ENCODE measurements at regions not wholly inside any gene's neighbourhood (a gene's known extent, or its start where the extent isn't known, plus 50 kb on each side); places are given as distances from the start of the nearest gene placed in this dataset.
A peak's percentile ranks its signal among the peaks of the same experiment; 100 is the strongest.

DNA sequence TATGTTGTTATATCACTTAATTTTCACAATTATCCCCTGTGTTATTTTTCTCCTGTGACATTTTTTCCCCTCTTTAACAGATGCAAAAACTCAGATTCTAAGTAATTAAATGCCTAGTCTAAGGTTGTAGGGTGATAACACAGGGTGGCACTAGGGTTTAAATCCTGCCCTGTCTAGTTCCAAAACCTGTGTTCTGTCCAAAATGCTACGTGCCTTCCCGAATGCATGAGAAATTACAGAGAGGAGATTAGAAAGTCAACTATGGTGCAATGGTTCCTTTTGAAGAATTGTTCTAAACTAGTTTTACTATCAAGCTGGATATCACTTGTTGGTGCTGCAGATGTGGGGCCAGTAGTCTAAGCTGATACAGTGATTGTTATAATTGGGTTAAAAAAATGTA lies 108.0 kb downstream of the DIPK2A start:
- no peak for DNase-seq

DNA sequence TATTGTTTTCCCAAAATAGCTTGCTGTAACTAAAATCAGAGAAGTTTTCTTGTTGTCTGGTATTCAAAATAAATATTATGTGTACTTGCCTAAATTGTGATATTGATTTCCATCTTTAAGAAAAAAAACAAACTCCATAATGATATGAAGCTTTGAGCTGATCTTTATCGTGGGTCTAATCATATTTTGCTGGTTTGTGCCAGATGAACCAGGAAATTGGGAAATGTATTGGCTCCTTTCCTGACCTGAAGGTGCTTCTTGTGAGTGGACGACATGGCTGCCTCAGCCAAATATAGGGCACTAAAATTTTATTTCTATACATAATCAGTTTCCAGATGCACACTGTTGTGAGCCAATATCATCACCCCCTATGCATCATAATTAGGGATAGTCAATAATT lies 113.3 kb downstream of the DIPK2A start:
- no peak for DNase-seq

GRCh38 chr3:144085964-144086363 lies 114.3 kb downstream of the DIPK2A start:
- no peak for DNase-seq

DNA sequence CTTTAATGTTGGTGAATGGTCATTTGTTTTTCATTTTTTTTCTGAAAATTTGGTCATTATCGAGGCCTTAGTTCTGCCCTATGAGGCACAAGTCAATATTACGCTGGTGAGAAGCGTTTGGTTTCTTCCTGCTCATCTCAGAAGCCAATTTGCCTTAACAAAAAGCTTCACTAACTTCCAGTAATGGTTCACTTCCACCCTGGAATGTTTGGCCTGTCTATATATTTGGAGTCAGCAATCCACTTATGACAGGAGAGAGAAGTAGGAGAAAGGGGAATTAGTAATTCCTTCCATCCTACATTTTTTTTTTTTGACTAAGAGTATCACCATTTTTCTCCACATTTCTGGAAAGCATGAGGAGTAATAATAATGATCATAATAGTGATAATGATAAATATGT lies 124.4 kb downstream of the DIPK2A start:
- no peak for DNase-seq

- no peak for DNase-seq
These were observed 125.5 kb downstream of the DIPK2A start for GRCh38 chr3:144097163-144097562.

DNA sequence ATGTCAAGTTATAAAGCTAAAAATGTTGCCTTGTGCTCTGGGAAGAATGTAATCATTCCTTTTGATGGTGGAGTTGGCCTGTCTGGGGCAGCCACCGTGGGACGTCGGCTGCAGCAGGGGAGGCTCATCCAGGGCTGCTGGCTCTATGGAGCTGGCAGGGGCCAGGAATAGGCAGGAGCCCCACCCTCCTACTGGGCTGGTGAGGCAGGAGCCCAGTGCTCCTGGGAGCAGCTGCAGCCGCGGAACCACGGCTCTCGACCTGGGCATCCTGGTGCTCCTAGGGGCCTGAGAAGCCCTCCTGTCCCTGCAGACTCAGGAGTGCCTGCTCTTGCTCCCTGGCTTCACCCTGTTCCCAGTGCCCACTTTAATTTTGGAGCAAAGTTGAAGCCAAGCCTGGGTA lies 127.1 kb downstream of the DIPK2A start:
- no peak for DNase-seq

DNA sequence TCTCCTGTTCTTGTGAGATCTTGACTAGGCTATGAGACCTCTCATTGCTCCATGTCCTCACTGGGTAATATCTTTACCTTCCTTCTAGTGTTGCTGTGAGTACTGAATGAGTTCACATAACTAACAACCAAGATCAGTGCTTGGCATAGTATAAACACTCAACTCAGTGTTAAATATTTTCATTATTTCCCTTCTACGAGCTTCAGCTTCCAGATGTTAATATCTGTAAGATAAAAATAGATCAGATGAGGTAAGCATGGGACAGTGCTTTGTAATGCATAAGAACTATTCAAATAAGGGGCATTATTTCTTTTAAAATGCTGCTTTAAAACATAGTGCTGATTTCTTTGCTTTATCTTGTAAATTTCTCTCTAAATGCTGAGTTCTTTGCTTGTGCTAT lies 130.8 kb downstream of the DIPK2A start:
- no peak for DNase-seq

GRCh38 chr3:144104186-144104585 lies 132.6 kb downstream of the DIPK2A start:
- DNase-seq = no peak

DNA sequence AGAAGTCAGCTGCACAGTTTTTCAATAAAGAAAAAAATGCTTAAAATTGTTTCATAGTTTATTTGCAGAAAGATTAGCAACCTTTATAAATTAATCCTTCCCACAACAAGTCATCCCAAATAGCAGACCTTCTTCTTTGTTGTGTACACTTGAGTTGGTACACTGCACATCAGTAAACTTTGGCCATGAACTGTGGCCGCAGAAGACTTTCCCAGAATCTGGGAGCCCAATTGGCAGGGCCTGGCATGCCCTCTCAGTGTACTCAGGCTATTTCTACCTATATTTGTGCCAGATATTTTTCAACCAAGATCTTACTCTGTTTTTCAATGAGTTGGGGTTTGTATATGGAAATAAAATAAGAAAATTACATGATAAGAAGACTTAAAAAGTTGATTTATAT lies 133.1 kb downstream of the DIPK2A start:
- no peak for DNase-seq

DNA sequence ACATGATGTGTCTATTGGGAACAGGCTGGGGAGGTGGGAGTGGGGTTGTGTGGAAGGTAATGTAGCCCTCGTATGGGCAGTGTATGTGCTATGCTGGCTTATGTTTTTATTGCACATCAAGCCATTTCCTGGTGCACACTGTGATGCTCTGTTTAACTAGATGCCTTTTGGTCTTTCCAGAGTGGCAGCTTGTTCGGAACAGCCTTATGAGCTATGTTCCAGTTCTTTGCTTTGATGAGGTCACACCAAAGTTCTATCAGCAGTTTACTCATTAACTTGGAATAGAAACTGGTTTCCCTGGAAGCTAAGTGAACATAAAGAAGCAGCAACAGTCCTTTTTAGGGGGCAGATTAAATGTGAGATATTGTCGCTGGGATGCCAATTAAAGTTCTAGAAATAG lies 133.9 kb downstream of the DIPK2A start:
- DNase-seq = no peak

GRCh38 chr3:144106970-144107369 lies 135.3 kb downstream of the DIPK2A start:
- no peak for DNase-seq

DNA sequence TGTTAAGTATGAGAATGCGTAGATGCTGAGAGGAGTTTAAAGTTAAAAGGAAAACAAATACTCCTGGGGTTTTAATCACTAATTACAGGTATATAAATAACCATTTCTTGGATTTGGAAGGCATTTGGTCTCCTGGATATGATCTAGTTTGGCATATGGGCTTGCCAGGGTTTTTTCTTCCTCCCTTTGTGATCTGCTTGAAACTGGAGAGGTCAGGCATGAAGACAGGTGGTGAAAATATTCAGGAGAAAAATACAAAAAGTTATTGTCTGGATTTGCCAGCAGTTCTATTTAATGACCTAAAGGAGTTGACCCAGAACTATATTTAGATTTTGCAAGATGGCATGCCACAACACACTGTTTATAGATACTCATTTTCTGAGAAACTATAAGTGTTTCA lies 136.3 kb downstream of the DIPK2A start:
- DNase-seq = no peak

- peak in 2 of 5 experiments; percentile 4 to 55 for DNase-seq
These were observed 138.3 kb downstream of the DIPK2A start for GRCh38 chr3:144109944-144110343.

DNA sequence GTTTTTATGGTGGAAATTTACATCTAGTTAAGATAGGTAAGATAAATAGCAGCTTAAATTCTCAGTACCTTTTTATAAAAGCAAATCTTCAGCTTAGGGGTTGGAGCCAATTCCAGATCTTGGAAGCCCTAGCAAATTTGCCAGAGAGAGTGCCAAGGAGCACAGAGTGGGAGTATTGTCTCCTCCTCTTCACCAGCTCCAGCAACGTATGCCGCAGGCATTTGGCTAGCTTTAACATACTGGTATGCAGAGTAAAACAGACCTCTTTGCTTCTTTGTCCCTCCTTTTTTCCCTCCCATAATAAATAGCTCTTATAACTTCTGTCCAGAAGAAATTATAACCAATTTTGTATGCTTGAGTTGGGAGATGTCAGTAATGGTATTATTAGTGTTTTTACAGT lies 140.4 kb downstream of the DIPK2A start:
- DNase-seq = no peak

- DNase-seq = no peak
These were observed 140.8 kb downstream of the DIPK2A start for GRCh38 chr3:144112437-144112836.

GRCh38 chr3:144114767-144115166 lies 143.1 kb downstream of the DIPK2A start:
- DNase-seq = no peak

GRCh38 chr3:144119633-144120032 lies 148.0 kb downstream of the DIPK2A start:
- no peak for DNase-seq

GRCh38 chr3:144121661-144122060 lies 150.0 kb downstream of the DIPK2A start:
- DNase-seq = no peak

GRCh38 chr3:144127014-144127413 lies 155.4 kb downstream of the DIPK2A start:
- no peak for DNase-seq

GRCh38 chr3:144127700-144128099 lies 156.1 kb downstream of the DIPK2A start:
- no peak for DNase-seq

GRCh38 chr3:144128108-144128892 lies 156.7 kb downstream of the DIPK2A start:
- DNase-seq = no peak

- no peak for DNase-seq
These were observed 158.1 kb downstream of the DIPK2A start for GRCh38 chr3:144129536-144130214.

- DNase-seq = no peak
These were observed 169.5 kb downstream of the DIPK2A start for GRCh38 chr3:144141074-144141473.

DNA sequence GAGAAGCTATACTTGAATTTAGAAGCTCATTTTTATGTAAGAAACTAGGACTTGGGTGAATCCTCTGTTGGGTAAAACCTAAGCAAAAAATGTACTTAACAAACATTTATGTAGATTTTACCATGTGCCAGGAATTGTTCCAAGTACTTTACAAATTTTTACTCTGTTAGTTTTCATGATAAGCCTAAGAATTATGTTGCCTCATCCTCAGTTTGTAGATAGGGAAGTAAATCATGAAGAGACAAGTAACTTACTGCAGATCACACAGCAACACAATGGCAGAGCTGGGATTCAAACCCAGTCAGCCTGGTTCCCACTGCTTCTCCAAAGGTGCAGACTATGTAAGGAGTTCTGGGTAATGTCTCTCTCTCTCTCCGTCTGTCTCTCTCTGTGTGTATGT lies 169.9 kb downstream of the DIPK2A start:
- no peak for DNase-seq
